ENCODE measurements at regions not wholly inside any gene's neighbourhood (a gene's known extent, or its start where the extent isn't known, plus 50 kb on each side); places are given as distances from the start of the nearest gene placed in this dataset.

GRCh38 chr1:56356376-56356990 is 222.9 kb downstream of the PLPP3 start:
- no peak for TF ChIP-seq CTCF (IDR thresholded peaks at IDR 0.05)
- no peak for TF ChIP-seq POLR2A (IDR thresholded peaks at IDR 0.05)
